A549 (cell line): ENCODE measurements at regions not wholly inside any gene's neighbourhood (a gene's known extent, or its start where the extent isn't known, plus 50 kb on each side); places are given as distances from the start of the nearest gene placed in this dataset.
A peak's percentile ranks its signal among the peaks of the same experiment; 100 is the strongest.

ENCODE experiments used
- ATAC-seq, 2 experiments: fragments of 200-7000 bp in 1 of 2; fragments of >200 bp in 1 of 2; cut with Nextera tagmentation in 1 of 2; cut with Tn5 transposase in 1 of 2; 3 replicates each; pipeline versions ENCODE4 v1.8.0 to v1.9.1; 2018 to 2020; ENCODE audit warnings: mild to moderate bottlenecking in 1 of 2, moderate library complexity in 1 of 2
- CTCF ChIA-PET: fragments of 300-600 bp; sonication (Branson Sonifier 250); formaldehyde crosslinking; extraction: SDS; loops from one replicate; lab custom pipeline; 2021; ENCODE audit warnings: antibody characterized with exemption, inconsistent platforms; lab: Yijun Ruan, JAX
- POLR2A ChIA-PET: fragments of 350-600 bp; formaldehyde crosslinking; extraction: SDS; loops from one replicate; lab custom pipeline; 2021; ENCODE audit warnings: antibody characterized with exemption, inconsistent platforms; lab: Yijun Ruan, JAX
- DNase-seq, 2 experiments: peaks; one replicate each; pipeline versions ENCODE4 v3.0.0 to v3.0.0-alpha.2; 2011 to 2016; ENCODE audit warnings: low read depth in 1 of 2, low spot score in 1 of 2
- FAIRE-seq: peaks from 2 replicates; lab custom pipeline; 2011; peaks lifted over from hg19 to GRCh38; lab: Jason Lieb, UNC
- H3K27ac ChIP-seq, 2 experiments: fragments of >200 bp; sonication (Bioruptor Twin); formaldehyde crosslinking; 3 replicates each; pipeline ENCODE4 v1.5.1; 2016 to 2017
- H3K4me1 ChIP-seq: fragments of >200 bp; sonication (Bioruptor Twin); formaldehyde crosslinking; 3 replicates; pipeline ENCODE4 v1.6.1; 2016
- H3K4me2 ChIP-seq: fragments of >200 bp; sonication (Bioruptor Twin); formaldehyde crosslinking; 3 replicates; pipeline ENCODE4 v1.6.1; 2016
- H3K4me3 ChIP-seq: fragments of >200 bp; sonication (Bioruptor Twin); formaldehyde crosslinking; 3 replicates; pipeline ENCODE4 v1.5.1; 2016
- H3K9me3 ChIP-seq: fragments of >200 bp; sonication (Bioruptor Twin); formaldehyde crosslinking; 3 replicates; pipeline ENCODE4 v1.6.1; 2016
- CBX2 ChIP-seq: fragments of 200-600 bp; sonication (generic); IDR thresholded peaks from 2 replicates; pipeline ENCODE4 v1.6.1; 2016; ENCODE audit warnings: low read depth, mild to moderate bottlenecking, borderline replicate concordance
- CBX8 ChIP-seq: fragments of 200-600 bp; sonication (generic); IDR thresholded peaks from 2 replicates; pipeline ENCODE4 v1.6.1; 2016
- CHD2 ChIP-seq: fragments of 150-350 bp; IDR thresholded peaks from 2 replicates; pipeline ENCODE4 v1.6.1; 2014; ENCODE audit warnings: low read length; ENCODE audit not compliant: partially characterized antibody
- CHD4 ChIP-seq: fragments of 200-600 bp; sonication (generic); IDR thresholded peaks from 2 replicates; pipeline ENCODE4 v1.6.1; 2016; ENCODE audit warnings: antibody characterized with exemption, mild to moderate bottlenecking, borderline replicate concordance
- CTCF ChIP-seq: fragments of >200 bp; sonication (Bioruptor Twin); formaldehyde crosslinking; IDR thresholded peaks from 3 replicates; pipeline ENCODE4 v1.5.1; 2016
- E2F6 ChIP-seq: IDR thresholded peaks from 2 replicates; pipeline ENCODE4 v1.6.1; 2012; ENCODE audit warnings: low read depth, borderline replicate concordance
- EHMT2 ChIP-seq: fragments of 200-600 bp; sonication (generic); IDR thresholded peaks from 2 replicates; pipeline ENCODE4 v1.6.1; 2016; ENCODE audit warnings: antibody characterized with exemption, low read depth, mild to moderate bottlenecking, moderate library complexity
- FOXS1 ChIP-seq: fragments of 250-450 bp; sonication (Bioruptor Pico); IDR thresholded peaks from 2 replicates; pipeline ENCODE4 v1.5.0; 2020; ENCODE audit warnings: mild to moderate bottlenecking, moderate library complexity
- GATA3 ChIP-seq: IDR thresholded peaks from 2 replicates; pipeline ENCODE4 v1.6.1; 2012; ENCODE audit warnings: borderline replicate concordance
- HES2 ChIP-seq: fragments of >200 bp; sonication (Bioruptor Twin); formaldehyde crosslinking; IDR thresholded peaks from 2 replicates; pipeline ENCODE4 v1.6.1; 2016
- HEYL ChIP-seq: fragments of 250-450 bp; sonication (Bioruptor Pico); IDR thresholded peaks from 2 replicates; pipeline ENCODE4 v1.8.0; 2021; ENCODE audit warnings: mild to moderate bottlenecking, moderate library complexity
- HOXA7 ChIP-seq: fragments of 250-450 bp; sonication (Bioruptor Pico); IDR thresholded peaks from 2 replicates; pipeline ENCODE4 v1.5.0; 2020; ENCODE audit warnings: mild to moderate bottlenecking, moderate library complexity
- MAFK ChIP-seq: fragments of 450-650 bp; IDR thresholded peaks from 2 replicates; pipeline ENCODE4 v1.6.1; 2014; ENCODE audit not compliant: partially characterized antibody
- MYC ChIP-seq: IDR thresholded peaks from 2 replicates; pipeline ENCODE4 v1.6.1; 2012; ENCODE audit warnings: mild to moderate bottlenecking, inconsistent platforms, low read length, improper control_type of control experiment, borderline replicate concordance
- NFE2L2 ChIP-seq: fragments of 150-350 bp; conservative IDR thresholded peaks from 2 replicates; pipeline ENCODE4 v1.6.1; 2014; ENCODE audit warnings: low read length
- PBX3 ChIP-seq: IDR thresholded peaks from 2 replicates; pipeline ENCODE4 v1.6.1; 2012
- PHF8 ChIP-seq: fragments of 200-600 bp; sonication (generic); IDR thresholded peaks from 2 replicates; pipeline ENCODE4 v1.6.1; 2016; ENCODE audit warnings: low read depth, mild to moderate bottlenecking, antibody characterized with exemption, moderate library complexity, borderline replicate concordance
- POLR2A ChIP-seq: IDR thresholded peaks from 2 replicates; pipeline ENCODE4 v1.6.1; 2012; ENCODE audit warnings: mild to moderate bottlenecking, low read length
- RARB ChIP-seq: fragments of 250-450 bp; sonication (Bioruptor Pico); IDR thresholded peaks from 2 replicates; pipeline ENCODE4 v1.8.0; 2021; ENCODE audit warnings: mild to moderate bottlenecking, moderate library complexity
- RFX5 ChIP-seq: fragments of 450-650 bp; IDR thresholded peaks from 2 replicates; pipeline ENCODE4 v1.7.1; 2014; ENCODE audit warnings: antibody characterized with exemption, mild to moderate bottlenecking, moderate library complexity
- RNF2 ChIP-seq: fragments of 200-600 bp; sonication (generic); IDR thresholded peaks from 2 replicates; pipeline ENCODE4 v1.6.1; 2016; ENCODE audit warnings: low read depth, mild to moderate bottlenecking, antibody characterized with exemption, moderate library complexity, borderline replicate concordance
- ZNF302 ChIP-seq: fragments of 250-450 bp; sonication (Bioruptor Pico); IDR thresholded peaks from 2 replicates; pipeline ENCODE4 v1.9.0; 2021; ENCODE audit warnings: inconsistent platforms, mild to moderate bottlenecking, moderate library complexity
- WGBS: methylation state at CpG from one replicate; pipeline ENCODE4 v1.1.6; 2017; ENCODE audit errors: missing lambda C conversion rate; 5-methylcytosine and 5-hydroxymethylcytosine counted together

- no peak for TF ChIP-seq EHMT2
Measured at GRCh38 chr2:163997466-163997865, 261.7 kb upstream of the FIGN start (continued).

GRCh38 chr2:163990541-163990940 lies 254.7 kb upstream of the FIGN start:
- DNase-seq = no peak
- H3K9me3 ChIP-seq = no peaks in the 10 kb centered on the region
- POLR2A ChIA-PET = no interaction called here
- no peak for FAIRE-seq
- no peak overlapping the region for H3K4me3 ChIP-seq
- CTCF ChIA-PET = no interaction called here
- no peak for TF ChIP-seq MYC
- no peak for TF ChIP-seq HOXA7 (CRISPR knock-in tag)
- ATAC-seq = no peak
- no peaks in the 10 kb centered on the region for H3K4me1 ChIP-seq
- H3K4me2 ChIP-seq = no peak overlapping the region
- 64% methylated on average over 2 of the region's 2 CpGs for WGBS
- H3K27ac ChIP-seq = no peak overlapping the region

- CTCF ChIA-PET = no interaction called here
Measured at GRCh38 chr2:163990101-163990500, 254.3 kb upstream of the FIGN start.

GRCh38 chr2:163987175-163987940 lies 251.6 kb upstream of the FIGN start:
- FAIRE-seq = no peak
- Histone ChIP-seq H3K4me1 (no peaks in the 10 kb centered on the region), H3K27ac (no peak overlapping the region), H3K4me2 (no peak overlapping the region), H3K4me3 (no peak overlapping the region), H3K9me3 (no peaks in the 10 kb centered on the region)
- POLR2A ChIA-PET = no interaction called here
- no peak for TF ChIP-seq PBX3
- TF ChIP-seq MAFK = peak; percentile 48
- WGBS = 82% methylated on average over 6 of the region's 6 CpGs
- CTCF ChIA-PET = no interaction called here
- no peak for DNase-seq
- ATAC-seq = no peak

More at GRCh38 chr2:163990101-163990500, 254.3 kb upstream of the FIGN start:
- H3K4me2 ChIP-seq = no peak overlapping the region
- DNase-seq (no peak), FAIRE-seq (no peak), ATAC-seq (no peak)
- no peaks in the 10 kb centered on the region for H3K4me1 ChIP-seq
- POLR2A ChIA-PET = no interaction called here
- 53% methylated on average over 4 of the region's 4 CpGs for WGBS
- TF ChIP-seq RNF2 (no peak), RFX5 (no peak), HOXA7 (CRISPR knock-in tag) (no peak), CTCF (no peak)
- no peaks in the 10 kb centered on the region for H3K9me3 ChIP-seq
- no peak overlapping the region for H3K4me3 ChIP-seq
- no peak overlapping the region for H3K27ac ChIP-seq

- H3K27ac ChIP-seq = no peak overlapping the region
- DNase-seq (no peak), FAIRE-seq (no peak)
Measured at GRCh38 chr2:163984986-163985385, 249.2 kb upstream of the FIGN start.

More at GRCh38 chr2:163984986-163985385, 249.2 kb upstream of the FIGN start:
- no peak for ATAC-seq
- H3K4me2 ChIP-seq = no peak overlapping the region
- POLR2A ChIA-PET = no interaction called here
- no peaks in the 10 kb centered on the region for H3K4me1 ChIP-seq
- TF ChIP-seq HEYL (CRISPR knock-in tag) (no peak), CBX2 (no peak), CHD2 (no peak), CHD4 (no peak), HES2 (no peak), FOXS1 (CRISPR knock-in tag) (no peak), PHF8 (no peak), RFX5 (no peak), E2F6 (no peak), PBX3 (no peak), ZNF302 (CRISPR knock-in tag) (no peak), RARB (CRISPR knock-in tag) (no peak), CBX8 (no peak), NFE2L2 (no peak), POLR2A (no peak), GATA3 (no peak)
- no peaks in the 10 kb centered on the region for H3K9me3 ChIP-seq
- CTCF ChIA-PET = interaction anchor here (0.8 kb wide), 1 partner anchor 56 kb away, joined by 3 read pairs; no protein-coding TSS in a partner anchor
- H3K4me3 ChIP-seq = no peak overlapping the region
- WGBS = 81% methylated on average over 4 of the region's 4 CpGs
